T-cell (primary cell): ENCODE measurements at regions not wholly inside any gene's neighbourhood (a gene's known extent, or its start where the extent isn't known, plus 50 kb on each side); places are given as distances from the start of the nearest gene placed in this dataset.

Experiments
- ATAC-seq, 4 experiments: fragments of 200-7000 bp in 3 of 4; fragments of 150-1000 bp in 1 of 4; cut with Tn5 transposase; replicated peaks in 1 of 4; 1 replicate in 3 of 4; 2 replicates in 1 of 4; pipeline ENCODE4 v1.10.0; 2021; ENCODE audit warnings: moderate library complexity in 3 of 4, mild to moderate bottlenecking in 2 of 4, moderate number of reproducible peaks in 1 of 4
- CTCF ChIA-PET, 2 donors: fragments of 300-600 bp; sonication (Branson Sonifier 250); formaldehyde crosslinking; loops; one replicate each; lab custom pipeline; 2022; ENCODE audit warnings: antibody characterized with exemption in 2 of 2; lab: Charles Lee
- POLR2A ChIA-PET, 2 donors: fragments of 300-600 bp; sonication (Branson Sonifier 250); formaldehyde crosslinking; loops; one replicate each; lab custom pipeline; 2022; ENCODE audit warnings: antibody characterized with exemption in 2 of 2; lab: Charles Lee
- DNase-seq, 35 experiments: peaks; one replicate each; pipeline versions ENCODE4 v3.0.0 to v3.0.0-alpha.2; 2013 to 2023
- H3K27ac ChIP-seq: one replicate; pipeline ENCODE4 v1.5.1; 2013; ENCODE audit warnings: low read length
- H3K27me3 ChIP-seq, 2 experiments: replicated peaks in 1 of 2; 1 replicate in 1 of 2; 2 replicates in 1 of 2; pipeline versions ENCODE4 v1.6.1 to v1.7.0; 2013; ENCODE audit warnings: low read length in 1 of 2, mixed read lengths in 1 of 2; ENCODE audit not compliant: control insufficient read depth in 2 of 2, insufficient read depth in 2 of 2; ENCODE audit errors: extremely low read depth in 1 of 2
- H3K36me3 ChIP-seq, 2 donors: 1 replicate in 1 of 2; 2 replicates in 1 of 2; pipeline versions ENCODE4 v1.6.1 to v1.7.0; 2013; ENCODE audit warnings: low read length in 1 of 2; ENCODE audit not compliant: control insufficient read depth in 2 of 2, insufficient read depth in 1 of 2; ENCODE audit errors: extremely low read depth in 1 of 2
- H3K4me1 ChIP-seq, 2 experiments: 1 replicate in 1 of 2; 2 replicates in 1 of 2; pipeline versions ENCODE4 v1.6.1 to v1.7.0; 2013; ENCODE audit warnings: low read length in 2 of 2, mixed read lengths in 1 of 2; ENCODE audit not compliant: insufficient read depth in 2 of 2, control insufficient read depth in 1 of 2; ENCODE audit errors: extremely low read depth in 1 of 2
- H3K4me3 ChIP-seq, 2 donors: 1 replicate in 1 of 2; 2 replicates in 1 of 2; pipeline versions ENCODE4 v1.5.1 to v1.7.0; 2013; ENCODE audit warnings: mild to moderate bottlenecking in 2 of 2, low read length in 1 of 2, moderate library complexity in 1 of 2; ENCODE audit not compliant: control insufficient read depth in 1 of 2; ENCODE audit errors: extremely low read depth in 1 of 2
- H3K9me3 ChIP-seq: 2 replicates; pipeline ENCODE4 v1.7.0; 2013
- H3K27ac Mint-ChIP-seq, 2 donors: one replicate each; pipeline ENCODE4 v1.8.0; 2020 to 2021; ENCODE audit warnings: mild to moderate bottlenecking in 2 of 2, mixed read lengths in 2 of 2
- H3K27me3 Mint-ChIP-seq, 2 donors: one replicate each; pipeline ENCODE4 v1.8.0; 2021 to 2022; ENCODE audit warnings: mixed read lengths in 2 of 2
- H3K36me3 Mint-ChIP-seq: one replicate; pipeline ENCODE4 v1.8.0; 2021; ENCODE audit warnings: mixed read lengths
- H3K4me1 Mint-ChIP-seq, 3 donors: one replicate each; pipeline ENCODE4 v1.8.0; 2020 to 2022; ENCODE audit warnings: mixed read lengths in 3 of 3, mild to moderate bottlenecking in 1 of 3
- H3K4me3 Mint-ChIP-seq, 3 donors: one replicate each; pipeline ENCODE4 v1.8.0; 2020 to 2022; ENCODE audit warnings: mild to moderate bottlenecking in 3 of 3, mixed read lengths in 3 of 3, moderate library complexity in 3 of 3
- H3K9me3 Mint-ChIP-seq, 3 donors: one replicate each; pipeline ENCODE4 v1.8.0; 2020 to 2022; ENCODE audit warnings: mixed read lengths in 3 of 3
- WGBS: methylation state at CpG from one replicate; pipeline ENCODE4 v1.1.5; 2013; ENCODE audit warnings: missing lambda C conversion rate; ENCODE audit not compliant: insufficient coverage; 5-methylcytosine and 5-hydroxymethylcytosine counted together

- no peaks in the 10 kb centered on the region for H3K36me3 ChIP-seq
- H3K4me3 ChIP-seq: no peak overlapping the region
- H3K27ac ChIP-seq: no peak overlapping the region
- H3K9me3 ChIP-seq: no peaks in the 10 kb centered on the region
- Mint-ChIP-seq H3K27me3 (peaks cover 0 to 9% of the 10 kb centered on the region in 2 donors), H3K27ac (peak overlapping the region; percentile 71 to 82), H3K4me3 (peak overlapping the region; percentile 14 to 54 (median 14)), H3K9me3 (peaks cover 0 to 3% (median 0%) of the 10 kb centered on the region in 3 donors), H3K36me3 (no peaks in the 10 kb centered on the region), H3K4me1 (peaks cover 26 to 46% (median 33%) of the 10 kb centered on the region in 3 donors)
- WGBS: no CpG with 5 or more reads among the region's 4 CpGs
- H3K4me1 ChIP-seq: peaks cover 2 to 3% of the 10 kb centered on the region in 2 experiments
- CTCF ChIA-PET: interaction anchor here in 1 of 2 donors (0.6 kb wide), 1 partner anchor 30 kb away, joined by 7 read pairs; no protein-coding TSS in a partner anchor
- POLR2A ChIA-PET: interaction anchor here in 1 of 2 donors (0.6 kb wide), 1 partner anchor 1695 kb away, joined by 3 read pairs; no protein-coding TSS in a partner anchor
- DNase-seq: peak in 10 of 35 experiments; percentile 0 to 42 (median 6)
- peak; percentile 75 to 91 (median 84) for ATAC-seq
- H3K27me3 ChIP-seq: no peaks in the 10 kb centered on the region
Measured at GRCh38 chrX:15151267-15152186, 118.4 kb downstream of the ASB9 start.

- H3K9me3 ChIP-seq: no peaks in the 10 kb centered on the region
- ChIA-PET POLR2A (interaction anchor here in 1 of 2 donors (0.6 kb wide), 1 partner anchor 1694 kb away, joined by 3 read pairs; no protein-coding TSS in a partner anchor), CTCF (no interaction called here)
- H3K27ac ChIP-seq: no peak overlapping the region
- no peaks in the 10 kb centered on the region for H3K36me3 ChIP-seq
- Mint-ChIP-seq H3K36me3 (no peaks in the 10 kb centered on the region), H3K4me3 (no peak overlapping the region), H3K9me3 (peaks cover 0 to 3% (median 0%) of the 10 kb centered on the region in 3 donors), H3K4me1 (peaks cover 21 to 38% (median 33%) of the 10 kb centered on the region in 3 donors), H3K27ac (no peak overlapping the region), H3K27me3 (peaks cover 0 to 4% of the 10 kb centered on the region in 2 donors)
- peaks cover 2 to 3% of the 10 kb centered on the region in 2 experiments for H3K4me1 ChIP-seq
- DNase-seq: no peak
- no CpG with 5 or more reads among the region's 1 CpG for WGBS
- no peak for ATAC-seq
- H3K4me3 ChIP-seq: no peak overlapping the region
- H3K27me3 ChIP-seq: no peaks in the 10 kb centered on the region
Measured at GRCh38 chrX:15150586-15150985, 119.3 kb downstream of the ASB9 start.

- H3K36me3 Mint-ChIP-seq: no peaks in the 10 kb centered on the region
- H3K4me1 ChIP-seq: peaks cover 0 to 9% of the 10 kb centered on the region in 2 experiments
- H3K4me3 ChIP-seq: no peak overlapping the region
- ChIA-PET POLR2A (no interaction called here), CTCF (no interaction called here)
- H3K27ac ChIP-seq: no peak overlapping the region
- no peaks in the 10 kb centered on the region for H3K9me3 Mint-ChIP-seq
- no peak for ATAC-seq
- H3K27me3 Mint-ChIP-seq: no peaks in the 10 kb centered on the region
- H3K4me1 Mint-ChIP-seq: peaks cover 28 to 40% (median 35%) of the 10 kb centered on the region in 3 donors
- no CpG with 5 or more reads among the region's 6 CpGs for WGBS
- no peak overlapping the region for H3K27ac Mint-ChIP-seq
- H3K36me3 ChIP-seq: no peaks in the 10 kb centered on the region
- H3K9me3 ChIP-seq: no peaks in the 10 kb centered on the region
- no peaks in the 10 kb centered on the region for H3K27me3 ChIP-seq
- DNase-seq: peak in 2 of 35 experiments; percentile 17 to 20
- H3K4me3 Mint-ChIP-seq: no peak overlapping the region
Measured at GRCh38 chrX:15146515-15146914, 123.4 kb downstream of the ASB9 start.

DNA sequence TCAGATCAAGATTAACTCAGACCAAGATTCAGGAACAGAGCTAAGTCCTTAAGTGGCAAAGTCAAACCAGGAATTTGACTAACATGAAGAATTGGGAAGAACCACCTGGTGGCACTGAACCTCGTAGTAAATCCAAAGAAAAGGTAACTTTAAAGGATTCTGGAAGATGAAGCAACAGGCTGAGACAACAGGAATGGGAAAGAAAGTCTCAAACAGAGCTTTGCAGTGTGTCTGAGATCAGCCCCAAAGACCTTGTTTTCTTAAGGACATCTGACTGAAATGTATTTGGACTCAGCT lies 126.1 kb downstream of the ASB9 start:
- Histone ChIP-seq H3K27ac (no peak overlapping the region), H3K9me3 (no peaks in the 10 kb centered on the region), H3K4me3 (no peak overlapping the region), H3K4me1 (peaks cover 0 to 9% of the 10 kb centered on the region in 2 experiments), H3K36me3 (no peaks in the 10 kb centered on the region), H3K27me3 (no peaks in the 10 kb centered on the region)
- ChIA-PET CTCF (interaction anchor here (0.7 to 1.2 kb wide), 4 partner anchors 10 to 23 kb away, joined by 3 to 6 read pairs (median 3); no protein-coding TSS in a partner anchor), POLR2A (no interaction called here)
- Mint-ChIP-seq H3K36me3 (no peaks in the 10 kb centered on the region), H3K4me1 (peaks cover 17 to 18% (median 17%) of the 10 kb centered on the region in 3 donors), H3K4me3 (no peak overlapping the region), H3K27me3 (no peaks in the 10 kb centered on the region), H3K9me3 (no peaks in the 10 kb centered on the region), H3K27ac (no peak overlapping the region)
- no CpG with 5 or more reads among the region's 1 CpG for WGBS
- no peak for ATAC-seq
- DNase-seq: no peak

DNA sequence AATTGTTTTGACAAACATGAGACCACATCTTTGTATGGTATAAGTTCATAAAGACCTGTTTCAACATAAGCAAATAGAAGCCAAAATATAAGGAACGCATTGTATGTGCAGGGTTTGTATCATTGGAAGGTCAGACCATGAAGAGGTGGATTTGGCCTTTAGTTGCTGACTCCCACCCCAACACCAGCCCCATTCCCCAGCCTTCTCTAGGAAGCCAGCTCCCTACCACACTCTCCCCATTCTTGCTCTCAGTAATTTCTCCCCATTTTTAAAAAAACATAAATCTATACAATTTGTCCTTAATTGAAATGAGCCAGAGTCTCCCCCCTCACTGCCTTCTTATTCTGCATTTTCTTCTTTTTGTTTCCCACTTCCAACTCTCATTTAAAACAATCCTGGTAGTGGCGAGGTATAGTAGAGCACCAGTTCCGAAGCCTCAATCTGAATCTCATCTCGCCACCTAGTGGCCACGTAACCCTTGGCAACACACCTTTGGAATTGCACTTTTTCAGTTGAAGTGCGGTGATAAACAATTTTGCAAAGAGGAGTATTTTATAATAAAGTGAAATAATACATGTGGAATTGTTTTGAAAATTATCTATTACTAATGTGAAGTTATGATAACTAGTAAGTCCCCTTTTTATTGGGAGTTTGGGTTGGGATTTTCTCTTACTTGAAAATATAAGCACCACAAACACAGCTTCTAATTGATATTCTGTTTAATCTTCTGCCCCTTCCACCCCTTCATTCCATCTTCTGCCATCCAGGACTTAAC lies 126.6 kb downstream of the ASB9 start:
- no CpG with 5 or more reads among the region's 6 CpGs for WGBS
- Mint-ChIP-seq H3K27ac (peak overlapping the region; percentile 89 to 90), H3K4me1 (peaks cover 16 to 17% (median 17%) of the 10 kb centered on the region in 3 donors), H3K4me3 (peak overlapping the region in 2 of 3 donors; percentile 34 to 37), H3K36me3 (no peaks in the 10 kb centered on the region), H3K27me3 (no peaks in the 10 kb centered on the region), H3K9me3 (no peaks in the 10 kb centered on the region)
- Histone ChIP-seq H3K27ac (peak overlapping the region; percentile 36), H3K27me3 (no peaks in the 10 kb centered on the region), H3K4me3 (no peak overlapping the region), H3K4me1 (peaks cover 0 to 9% of the 10 kb centered on the region in 2 experiments), H3K36me3 (no peaks in the 10 kb centered on the region), H3K9me3 (no peaks in the 10 kb centered on the region)
- ChIA-PET CTCF (interaction anchor here (0.6 to 1.2 kb wide), 5 partner anchors 10 to 1382 kb away, joined by 3 to 6 read pairs (median 4); no protein-coding TSS in a partner anchor), POLR2A (no interaction called here)
- DNase-seq: peak in 32 of 35 experiments; percentile 8 to 71 (median 36)
- peak; percentile 61 to 76 (median 73) for ATAC-seq
